KBM-7 (cell line): ENCODE measurements at regions not wholly inside any gene's neighbourhood (a gene's known extent, or its start where the extent isn't known, plus 50 kb on each side); places are given as distances from the start of the nearest gene placed in this dataset.

Experiments used
- DNase-seq: peaks from one replicate; pipeline ENCODE4 v3.0.0-alpha.2; 2015
- in situ Hi-C: fragments of 300-500 bp; cut with MboI; formaldehyde crosslinking; loops from 2 replicates; pipeline ENCODE4 v1.14.3; 2020; ENCODE audit warnings: low sequenced_read_pairs, low pct_unique_long_range_greater_than_20kb, mixed read lengths

GRCh38 chr13:91111476-91112200 lies 235.8 kb upstream of the MIR17HG start:
- in situ Hi-C loops = no loop called here
- DNase-seq = no peak

- in situ Hi-C loops = no loop called here
- no peak for DNase-seq
Measured at GRCh38 chr13:91112201-91112923, 235.1 kb upstream of the MIR17HG start.

GRCh38 chr13:91112924-91113277 lies 234.6 kb upstream of the MIR17HG start:
- in situ Hi-C loops = no loop called here
- DNase-seq = no peak

GRCh38 chr13:91115776-91116175 lies 231.7 kb upstream of the MIR17HG start:
- in situ Hi-C loops = no loop called here
- DNase-seq = no peak

GRCh38 chr13:91117351-91117750 lies 230.1 kb upstream of the MIR17HG start:
- no peak for DNase-seq
- in situ Hi-C loops = no loop called here

- in situ Hi-C loops = no loop called here
- DNase-seq = no peak
Measured at GRCh38 chr13:91119643-91120042, 227.8 kb upstream of the MIR17HG start.

- no peak for DNase-seq
- in situ Hi-C loops = no loop called here
Measured at GRCh38 chr13:91122766-91123165, 224.7 kb upstream of the MIR17HG start.

GRCh38 chr13:91123456-91124127 lies 223.9 kb upstream of the MIR17HG start:
- in situ Hi-C loops = no loop called here
- peak; percentile 49 for DNase-seq

GRCh38 chr13:91126806-91127205 lies 220.7 kb upstream of the MIR17HG start:
- in situ Hi-C loops = no loop called here
- DNase-seq = no peak

GRCh38 chr13:91127995-91128394 lies 219.5 kb upstream of the MIR17HG start:
- in situ Hi-C loops = no loop called here

GRCh38 chr13:91132381-91132780 lies 215.1 kb upstream of the MIR17HG start:
- in situ Hi-C loops = no loop called here
- no peak for DNase-seq

More at GRCh38 chr13:91127995-91128394, 219.5 kb upstream of the MIR17HG start:
- no peak for DNase-seq

GRCh38 chr13:91132786-91133185 lies 214.7 kb upstream of the MIR17HG start:
- in situ Hi-C loops = no loop called here
- DNase-seq = no peak

GRCh38 chr13:91133941-91134802 lies 213.3 kb upstream of the MIR17HG start:
- in situ Hi-C loops = no loop called here
- peak; percentile 66 for DNase-seq

GRCh38 chr13:91134803-91135184 lies 212.7 kb upstream of the MIR17HG start:
- peak; percentile 32 for DNase-seq
- in situ Hi-C loops = no loop called here

- in situ Hi-C loops = no loop called here
- no peak for DNase-seq
Measured at GRCh38 chr13:91135376-91135775, 212.1 kb upstream of the MIR17HG start.

- DNase-seq = no peak
- in situ Hi-C loops = no loop called here
Measured at GRCh38 chr13:91135968-91136367, 211.5 kb upstream of the MIR17HG start.

GRCh38 chr13:91136806-91137205 lies 210.7 kb upstream of the MIR17HG start:
- DNase-seq = no peak
- in situ Hi-C loops = no loop called here

GRCh38 chr13:91139232-91139631 lies 208.3 kb upstream of the MIR17HG start:
- DNase-seq = no peak
- in situ Hi-C loops = no loop called here

- DNase-seq = no peak
- in situ Hi-C loops = no loop called here
Measured at GRCh38 chr13:91141543-91142061, 205.9 kb upstream of the MIR17HG start.
